CD14-positive monocyte (primary cell): ENCODE measurements at regions not wholly inside any gene's neighbourhood (a gene's known extent, or its start where the extent isn't known, plus 50 kb on each side); places are given as distances from the start of the nearest gene placed in this dataset.
A peak's percentile ranks its signal among the peaks of the same experiment; 100 is the strongest.

Experiments used
- DNase-seq, 3 donors: peaks; one replicate each; pipeline ENCODE4 v3.0.0-alpha.2; 2011 to 2022
- H2AFZ ChIP-seq: 2 replicates; pipeline ENCODE4 v1.6.0; 2012; ENCODE audit warnings: mild to moderate bottlenecking, low read depth, low read length, inconsistent platforms; ENCODE audit not compliant: insufficient read depth, poor library complexity, severe bottlenecking
- H3K27ac ChIP-seq, 2 donors: 1 replicate in 1 of 2; 2 replicates in 1 of 2; pipeline ENCODE4 v1.5.1; 2012 to 2013; ENCODE audit warnings: low read length in 2 of 2, control low read depth in 1 of 2, inconsistent platforms in 1 of 2, low read depth in 1 of 2, mild to moderate bottlenecking in 1 of 2
- H3K27me3 ChIP-seq, 2 donors: one replicate each; pipeline versions ENCODE4 v1.6.0 to v1.6.1; 2011 to 2013; ENCODE audit warnings: low read length in 2 of 2; ENCODE audit not compliant: control insufficient read depth in 2 of 2, insufficient read depth in 2 of 2
- H3K36me3 ChIP-seq, 2 donors: replicated peaks in 1 of 2; 1 replicate in 1 of 2; 2 replicates in 1 of 2; pipeline versions ENCODE4 v1.5.1 to v1.6.1; 2012 to 2013; ENCODE audit warnings: low read length in 2 of 2, control low read depth in 1 of 2, inconsistent platforms in 1 of 2, mild to moderate bottlenecking in 1 of 2; ENCODE audit not compliant: insufficient read depth in 2 of 2, control insufficient read depth in 1 of 2
- H3K4me1 ChIP-seq, 2 donors: 1 replicate in 1 of 2; 2 replicates in 1 of 2; pipeline versions ENCODE4 v1.5.1 to v1.6.1; 2012 to 2013; ENCODE audit warnings: low read length in 2 of 2, control low read depth in 1 of 2, inconsistent platforms in 1 of 2, mild to moderate bottlenecking in 1 of 2, moderate library complexity in 1 of 2; ENCODE audit not compliant: insufficient read depth in 2 of 2, control insufficient read depth in 1 of 2
- H3K4me2 ChIP-seq: replicated peaks from 2 replicates; pipeline ENCODE3; 2012; ENCODE audit warnings: low read length, moderate library complexity, mild to moderate bottlenecking; ENCODE audit not compliant: poor library complexity, severe bottlenecking; ENCODE audit errors: extremely low read depth
- H3K4me3 ChIP-seq, 3 experiments: fragments of 200-600 bp in 1 of 3; sonication (generic) in 1 of 3; replicated peaks in 1 of 3; 1 replicate in 2 of 3; 2 replicates in 1 of 3; pipeline ENCODE4 v1.5.1; 2011 to 2013; ENCODE audit warnings: low read length in 3 of 3, mild to moderate bottlenecking in 3 of 3, control low read depth in 2 of 3, low read depth in 2 of 3, inconsistent platforms in 1 of 3, moderate library complexity in 1 of 3
- H3K79me2 ChIP-seq: 2 replicates; pipeline ENCODE4 v1.6.0; 2012; ENCODE audit warnings: mild to moderate bottlenecking, control low read depth, inconsistent platforms, low read length, moderate library complexity; ENCODE audit not compliant: insufficient read depth
- H3K9ac ChIP-seq: 2 replicates; pipeline ENCODE4 v1.6.0; 2017; ENCODE audit warnings: low read length, mild to moderate bottlenecking; ENCODE audit not compliant: insufficient read depth, poor library complexity, severe bottlenecking
- H3K9me3 ChIP-seq, 2 donors: replicated peaks in 1 of 2; 1 replicate in 1 of 2; 2 replicates in 1 of 2; pipeline versions ENCODE4 v1.5.1 to v1.6.1; 2012 to 2013; ENCODE audit warnings: low read length in 2 of 2, control low read depth in 1 of 2; ENCODE audit not compliant: control insufficient read depth in 1 of 2, insufficient read depth in 1 of 2
- H4K20me1 ChIP-seq: 2 replicates; pipeline ENCODE4 v1.6.0; 2012; ENCODE audit warnings: mild to moderate bottlenecking, low read length, control low read depth, moderate library complexity; ENCODE audit not compliant: insufficient read depth
- H3K27ac Mint-ChIP-seq, 7 donors: one replicate each; pipeline ENCODE4 v1.8.0; 2020; ENCODE audit warnings: mild to moderate bottlenecking in 7 of 7, mixed read lengths in 7 of 7, moderate library complexity in 6 of 7, inconsistent platforms in 2 of 7
- H3K27me3 Mint-ChIP-seq, 3 donors: one replicate each; pipeline ENCODE4 v1.8.0; 2021 to 2022; ENCODE audit warnings: low read depth in 3 of 3, mild to moderate bottlenecking in 3 of 3, mixed read lengths in 3 of 3, moderate library complexity in 3 of 3, inconsistent platforms in 1 of 3
- H3K36me3 Mint-ChIP-seq, 2 donors: one replicate each; pipeline ENCODE4 v1.8.0; 2020; ENCODE audit warnings: mixed read lengths in 2 of 2, inconsistent platforms in 1 of 2, mild to moderate bottlenecking in 1 of 2
- H3K4me1 Mint-ChIP-seq: one replicate; pipeline ENCODE4 v1.8.0; 2020; ENCODE audit warnings: mild to moderate bottlenecking, mixed read lengths
- H3K4me3 Mint-ChIP-seq, 2 donors: one replicate each; pipeline ENCODE4 v1.8.0; 2020; ENCODE audit warnings: mild to moderate bottlenecking in 2 of 2, mixed read lengths in 2 of 2, moderate library complexity in 1 of 2
- H3K9me3 Mint-ChIP-seq, 7 donors: one replicate each; pipeline ENCODE4 v1.8.0; 2020 to 2022; ENCODE audit warnings: mixed read lengths in 7 of 7, mild to moderate bottlenecking in 6 of 7, moderate library complexity in 6 of 7, inconsistent platforms in 2 of 7
- WGBS: methylation state at CpG from one replicate; pipeline ENCODE4 v1.1.5; 2013; ENCODE audit warnings: missing lambda C conversion rate; ENCODE audit not compliant: insufficient coverage; 5-methylcytosine and 5-hydroxymethylcytosine counted together
- intact Hi-C, 2 donors: fragments of 100-400 bp; cut with micrococcal nuclease; formaldehyde crosslinking; loops; one replicate each; pipeline versions ENCODE4 v1.15.0 to v1.15.1; 2023
- TF ChIP-seq, protein P1 (sequence below): fragments of 200-600 bp; IDR thresholded peaks from one replicate; pipeline ENCODE4 v1.8.0; 2022; ENCODE audit warnings: antibody characterized with exemption, mild to moderate bottlenecking

DNA sequence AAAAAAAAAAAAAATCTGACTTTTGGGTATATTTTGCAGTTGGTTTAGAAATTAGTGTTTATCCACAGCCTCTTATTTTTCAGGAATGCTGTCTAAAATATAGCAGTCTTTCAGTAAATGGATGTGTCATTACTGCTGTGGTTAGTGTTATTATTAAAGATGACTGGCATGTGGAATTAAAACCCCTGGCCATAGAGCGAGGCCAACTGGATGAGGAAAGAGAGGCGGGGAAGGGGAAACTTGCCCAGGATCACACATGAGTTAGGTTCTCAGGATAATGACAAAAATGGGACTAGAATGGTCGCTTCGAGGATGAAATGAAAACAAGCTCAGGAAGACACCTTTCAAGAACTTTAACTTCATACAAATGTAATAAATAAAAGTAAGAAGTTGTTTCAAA lies 57.4 kb upstream of the APCDD1 start:
- Histone ChIP-seq H3K9me3 (no peaks in the 10 kb centered on the region), H3K79me2 (no peaks in the 10 kb centered on the region), H3K9ac (no peak overlapping the region), H4K20me1 (no peaks in the 10 kb centered on the region), H2AFZ (no peak overlapping the region), H3K27ac (no peak overlapping the region), H3K4me1 (peaks cover 22 to 26% of the 10 kb centered on the region in 2 donors), H3K4me2 (no peak overlapping the region), H3K4me3 (no peak overlapping the region), H3K36me3 (no peaks in the 10 kb centered on the region), H3K27me3 (no peaks in the 10 kb centered on the region)
- Mint-ChIP-seq H3K27ac (no peak overlapping the region), H3K36me3 (no peaks in the 10 kb centered on the region), H3K27me3 (peaks cover under 1 to 2% (median 1%) of the 10 kb centered on the region in 3 donors), H3K9me3 (peaks cover 0 to 5% (median 0%) of the 10 kb centered on the region in 7 donors), H3K4me1 (peaks cover 33% of the 10 kb centered on the region), H3K4me3 (no peak overlapping the region)
- TF ChIP-seq, protein P1, sequence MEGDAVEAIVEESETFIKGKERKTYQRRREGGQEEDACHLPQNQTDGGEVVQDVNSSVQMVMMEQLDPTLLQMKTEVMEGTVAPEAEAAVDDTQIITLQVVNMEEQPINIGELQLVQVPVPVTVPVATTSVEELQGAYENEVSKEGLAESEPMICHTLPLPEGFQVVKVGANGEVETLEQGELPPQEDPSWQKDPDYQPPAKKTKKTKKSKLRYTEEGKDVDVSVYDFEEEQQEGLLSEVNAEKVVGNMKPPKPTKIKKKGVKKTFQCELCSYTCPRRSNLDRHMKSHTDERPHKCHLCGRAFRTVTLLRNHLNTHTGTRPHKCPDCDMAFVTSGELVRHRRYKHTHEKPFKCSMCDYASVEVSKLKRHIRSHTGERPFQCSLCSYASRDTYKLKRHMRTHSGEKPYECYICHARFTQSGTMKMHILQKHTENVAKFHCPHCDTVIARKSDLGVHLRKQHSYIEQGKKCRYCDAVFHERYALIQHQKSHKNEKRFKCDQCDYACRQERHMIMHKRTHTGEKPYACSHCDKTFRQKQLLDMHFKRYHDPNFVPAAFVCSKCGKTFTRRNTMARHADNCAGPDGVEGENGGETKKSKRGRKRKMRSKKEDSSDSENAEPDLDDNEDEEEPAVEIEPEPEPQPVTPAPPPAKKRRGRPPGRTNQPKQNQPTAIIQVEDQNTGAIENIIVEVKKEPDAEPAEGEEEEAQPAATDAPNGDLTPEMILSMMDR: no peak
- DNase-seq: no peak
- intact Hi-C loops: no loop called here
- WGBS: 80% methylated on average over 1 of the region's 4 CpGs

DNA sequence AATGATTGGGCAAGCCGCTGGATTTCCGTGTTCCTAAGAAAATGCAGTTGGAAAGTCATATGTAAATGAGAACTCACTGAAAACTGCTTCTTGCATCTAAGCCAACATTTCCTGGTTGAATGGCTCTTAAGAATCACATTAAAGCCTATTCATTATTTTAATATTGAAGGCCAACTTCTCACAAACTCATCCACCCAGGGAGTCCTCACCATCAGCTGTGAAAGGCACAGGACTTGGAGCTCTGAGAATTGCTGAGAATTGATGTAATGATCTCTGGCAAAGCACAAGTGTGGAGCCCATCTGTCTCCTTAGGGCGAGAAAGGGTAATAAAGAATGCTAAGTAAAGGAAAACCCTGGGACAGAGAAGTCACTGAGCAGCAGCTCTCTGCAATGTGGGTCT lies 55.9 kb upstream of the APCDD1 start:
- no CpG with 5 or more reads among the region's 3 CpGs for WGBS
- H3K27ac Mint-ChIP-seq: peak overlapping the region in 2 of 7 donors; percentile 56 to 83
- no peaks in the 10 kb centered on the region for H3K36me3 Mint-ChIP-seq
- Histone ChIP-seq H3K4me3 (no peak overlapping the region), H3K9me3 (no peaks in the 10 kb centered on the region), H3K27ac (no peak overlapping the region), H3K4me2 (no peak overlapping the region), H3K79me2 (no peaks in the 10 kb centered on the region), H2AFZ (no peak overlapping the region), H4K20me1 (no peaks in the 10 kb centered on the region), H3K27me3 (no peaks in the 10 kb centered on the region), H3K36me3 (no peaks in the 10 kb centered on the region), H3K9ac (no peak overlapping the region), H3K4me1 (peaks cover 27 to 34% of the 10 kb centered on the region in 2 donors)
- H3K4me3 Mint-ChIP-seq: no peak overlapping the region
- TF ChIP-seq, protein P1: no peak
- H3K4me1 Mint-ChIP-seq: peaks cover 31% of the 10 kb centered on the region
- intact Hi-C loops: no loop called here
- peaks cover 0 to 2% (median 1%) of the 10 kb centered on the region in 3 donors for H3K27me3 Mint-ChIP-seq
- peaks cover 0 to 5% (median 0%) of the 10 kb centered on the region in 7 donors for H3K9me3 Mint-ChIP-seq
- no peak for DNase-seq
